AG09319 (cell line): ENCODE measurements at regions not wholly inside any gene's neighbourhood (a gene's known extent, or its start where the extent isn't known, plus 50 kb on each side); places are given as distances from the start of the nearest gene placed in this dataset.

ENCODE experiments used
- DNase-seq: peaks from one replicate; pipeline ENCODE4 v3.0.0-alpha.2; 2010; ENCODE audit warnings: low read depth; ENCODE audit errors: extremely low read depth
- CTCF ChIP-seq: IDR thresholded peaks from 2 replicates; pipeline ENCODE4 v1.5.1; 2011; ENCODE audit warnings: low read depth, mild to moderate bottlenecking, inconsistent platforms, low read length, moderate library complexity

- DNase-seq: no peak
- TF ChIP-seq CTCF: no peak
Observed at GRCh38 chr18:45399643-45400042, 215.6 kb upstream of the SLC14A2 start.

DNA sequence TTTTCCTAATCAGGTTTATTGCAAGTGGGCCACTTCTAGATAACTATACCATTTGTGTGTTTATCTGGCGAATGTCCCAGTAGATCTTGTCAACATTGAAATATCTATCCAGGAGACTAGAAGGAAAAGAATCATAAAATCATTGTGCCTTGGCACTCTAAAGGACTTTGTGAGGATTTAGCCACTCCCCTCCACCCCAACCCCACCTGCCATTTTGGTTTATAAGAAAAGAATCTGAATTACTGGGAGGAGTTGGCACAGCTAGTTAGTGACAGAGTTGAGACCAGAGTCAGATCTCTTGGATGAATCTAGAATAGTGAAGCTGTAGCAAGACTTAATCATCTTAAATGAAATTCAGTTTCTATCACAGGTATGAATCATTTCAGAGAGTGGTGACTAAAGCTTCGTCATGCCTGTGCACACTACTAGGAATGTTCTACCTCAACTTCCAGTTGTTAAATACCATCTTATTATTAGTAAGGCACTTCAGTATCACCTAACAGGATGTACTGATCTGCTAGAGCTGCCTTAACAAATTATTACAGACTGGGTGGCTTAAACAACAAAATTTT is 212.7 kb upstream of the SLC14A2 start:
- TF ChIP-seq CTCF: no peak
- no peak for DNase-seq

GRCh38 chr18:45403341-45404049 is 211.8 kb upstream of the SLC14A2 start:
- TF ChIP-seq CTCF: no peak
- DNase-seq: no peak

DNA sequence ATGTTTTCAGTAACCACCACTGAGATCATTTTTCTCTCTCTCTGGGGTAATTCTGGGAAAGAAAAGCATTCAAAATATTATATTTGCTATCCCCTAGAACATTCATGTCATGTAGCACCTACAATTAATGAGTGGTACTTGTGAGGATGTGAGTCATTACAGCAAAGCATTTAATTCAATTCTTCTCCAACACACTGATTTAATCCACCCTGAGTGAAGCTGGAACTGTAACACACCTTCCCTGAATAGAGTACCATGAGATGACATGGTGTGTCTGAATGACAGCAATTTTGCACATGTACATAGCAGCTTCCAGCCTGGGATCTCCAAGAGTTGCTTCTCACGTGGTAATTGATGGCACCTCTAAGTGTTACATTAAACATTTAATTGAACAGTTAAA is 207.1 kb upstream of the SLC14A2 start:
- TF ChIP-seq CTCF: no peak
- DNase-seq: no peak

- TF ChIP-seq CTCF: no peak
Observed at GRCh38 chr18:45409971-45410370, 205.3 kb upstream of the SLC14A2 start.

DNA sequence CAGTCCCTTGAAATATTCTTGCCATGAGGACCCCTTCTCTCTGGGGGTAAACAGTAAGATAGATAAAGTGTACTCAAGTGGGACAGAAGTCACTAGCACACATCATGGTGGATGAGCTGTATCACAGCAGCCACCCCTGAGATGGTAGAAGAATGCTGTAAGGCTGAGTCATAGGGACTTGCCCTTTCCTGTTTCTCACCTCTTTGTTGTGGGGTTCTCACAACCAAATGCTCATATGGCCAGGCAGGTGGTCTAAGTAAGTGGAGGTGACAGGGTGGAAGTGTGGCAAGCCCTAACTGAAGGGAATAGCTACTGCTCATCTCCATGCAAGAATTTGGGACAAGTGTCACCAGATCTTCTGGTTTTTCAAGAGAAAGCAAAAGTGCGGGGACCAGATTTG is 202.7 kb upstream of the SLC14A2 start:
- DNase-seq: no peak
- TF ChIP-seq CTCF: no peak

More at GRCh38 chr18:45409971-45410370, 205.3 kb upstream of the SLC14A2 start:
- DNase-seq: no peak

DNA sequence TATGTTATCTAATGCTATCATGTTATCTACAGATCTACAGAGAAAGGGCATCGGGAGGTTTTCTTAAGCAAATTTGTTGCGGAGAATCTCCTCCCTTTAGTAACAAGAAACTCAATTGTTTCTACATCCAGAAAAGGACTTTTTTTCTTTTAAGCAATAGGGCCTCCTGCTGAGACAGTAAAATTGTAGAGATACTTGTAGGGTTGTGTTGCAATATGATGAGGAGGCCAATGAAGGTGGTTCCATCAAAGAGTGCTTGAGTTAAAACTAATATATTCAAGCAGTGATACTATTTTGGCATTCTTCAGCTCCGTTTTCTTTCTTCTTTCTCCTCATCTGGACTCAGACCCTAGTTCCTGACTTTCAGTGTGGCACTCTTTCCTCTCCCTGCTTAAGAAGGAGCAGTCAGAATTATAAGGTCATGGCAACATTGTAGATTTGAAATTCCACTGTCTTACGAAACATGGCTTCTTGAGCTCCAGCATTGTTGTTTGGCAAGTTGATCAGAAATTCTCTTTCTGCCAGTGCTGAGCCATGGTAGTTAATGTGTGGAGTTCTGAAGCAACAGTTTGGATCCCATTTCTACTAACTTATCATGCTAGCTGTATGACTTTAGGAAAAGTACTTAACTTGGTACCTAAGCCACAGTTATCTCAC is 202.0 kb upstream of the SLC14A2 start:
- TF ChIP-seq CTCF: no peak
- peak; percentile 16 for DNase-seq
